ENCODE measurements at regions not wholly inside any gene's neighbourhood (a gene's known extent, or its start where the extent isn't known, plus 50 kb on each side); places are given as distances from the start of the nearest gene placed in this dataset.

- DNase-seq (ENCODE audit: low read depth): no peak
Measured at GRCh38 chr12:16415155-16415554, 67.7 kb downstream of the MGST1 start.

DNA sequence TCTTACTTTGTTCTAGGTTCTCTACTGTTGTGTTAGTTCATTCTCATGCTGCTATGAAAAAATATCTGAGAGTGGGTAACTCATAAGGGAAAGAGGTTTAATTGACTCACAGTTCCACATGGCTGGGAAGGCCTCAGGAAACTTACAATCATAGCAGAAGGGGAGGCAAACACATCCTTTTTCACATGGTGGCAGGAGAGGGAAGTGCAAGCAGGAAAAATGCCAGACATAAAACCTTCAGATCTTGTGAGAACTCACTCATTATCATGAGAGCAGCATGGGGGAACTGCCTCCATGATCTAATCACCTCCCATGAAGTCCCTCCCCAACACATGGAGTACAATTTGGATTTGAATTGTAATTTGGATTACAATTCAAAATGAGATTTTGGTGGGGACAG, 69.6 kb downstream of the MGST1 start:
- no peak for DNase-seq (ENCODE audit: low read depth)

- DNase-seq (ENCODE audit: low read depth): no peak
Measured at GRCh38 chr12:16421806-16422205, 74.4 kb downstream of the MGST1 start.

GRCh38 chr12:16424531-16424930, 77.1 kb downstream of the MGST1 start:
- DNase-seq (ENCODE audit: low read depth): no peak

DNA sequence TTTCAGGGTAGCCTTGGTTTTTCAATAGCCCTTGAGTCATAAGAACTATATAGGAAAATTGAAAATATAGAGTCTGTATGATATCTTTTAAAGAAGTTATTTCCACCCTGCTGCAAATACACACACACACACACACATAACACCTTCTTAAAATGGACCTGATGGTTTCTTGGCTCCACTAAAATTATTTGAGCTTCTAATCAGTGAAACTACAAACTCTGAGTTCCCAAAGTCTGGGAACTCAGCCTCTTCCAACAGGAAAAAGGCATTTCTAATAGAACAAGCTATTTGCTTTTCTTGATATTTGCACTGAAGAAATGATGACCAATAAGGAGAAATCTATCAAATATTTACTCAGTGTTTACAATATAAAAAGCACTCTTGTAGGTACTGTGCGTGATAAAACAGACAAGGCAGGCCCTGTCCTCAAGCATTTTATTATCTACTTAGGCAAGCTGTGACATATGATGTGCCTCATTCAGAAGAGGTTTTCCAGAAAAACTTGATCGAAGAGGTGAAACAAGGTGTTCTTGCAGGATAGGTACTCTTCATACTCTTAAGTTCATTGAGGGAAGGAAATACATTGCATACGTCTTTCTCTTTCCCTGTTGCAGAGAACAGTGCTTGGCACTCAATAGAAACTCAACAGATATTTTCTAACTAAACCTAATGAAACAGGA, 88.6 kb downstream of the MGST1 start:
- DNase-seq (ENCODE audit: low read depth): no peak

- DNase-seq (ENCODE audit: low read depth): no peak
Measured at GRCh38 chr12:16437281-16437816, 89.9 kb downstream of the MGST1 start.

DNA sequence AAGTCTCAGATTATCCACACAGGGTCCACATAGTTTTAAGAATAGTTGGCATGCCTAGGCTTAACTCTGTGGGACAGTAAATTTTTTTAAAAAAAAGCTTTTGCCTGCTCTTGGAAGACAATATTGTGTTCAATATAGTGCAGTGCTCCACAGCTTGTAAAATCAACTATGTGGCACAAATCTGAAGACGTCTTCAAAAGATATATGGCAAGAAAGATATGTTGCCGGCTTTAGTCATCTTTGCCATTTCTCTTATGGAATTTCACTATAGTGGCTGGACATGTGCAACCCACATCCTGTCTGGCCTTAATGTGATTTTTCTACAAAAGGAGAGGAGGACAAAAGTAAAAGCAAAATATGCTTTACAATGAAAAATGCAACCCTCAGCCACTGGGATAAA, 90.5 kb downstream of the MGST1 start:
- no peak for DNase-seq (ENCODE audit: low read depth)

DNA sequence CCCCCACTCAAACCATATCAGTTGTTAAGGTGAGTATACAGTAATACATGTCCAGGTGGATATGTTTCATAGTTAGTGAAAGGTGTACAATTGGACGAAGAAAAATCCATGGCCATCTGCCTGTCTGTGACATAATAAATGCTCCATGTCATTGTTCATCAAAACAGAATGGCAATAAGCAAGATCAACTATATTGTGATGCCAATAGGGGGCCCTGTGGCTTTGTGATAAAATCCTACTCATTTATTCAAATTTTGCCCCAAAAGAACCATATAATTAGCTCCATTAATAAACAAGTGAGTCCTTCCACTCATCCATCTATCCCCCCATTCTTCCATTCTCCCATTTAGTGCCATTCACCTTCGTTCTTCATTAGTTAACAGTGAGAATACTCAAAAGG, 102.0 kb downstream of the MGST1 start:
- DNase-seq (ENCODE audit: low read depth): no peak

DNA sequence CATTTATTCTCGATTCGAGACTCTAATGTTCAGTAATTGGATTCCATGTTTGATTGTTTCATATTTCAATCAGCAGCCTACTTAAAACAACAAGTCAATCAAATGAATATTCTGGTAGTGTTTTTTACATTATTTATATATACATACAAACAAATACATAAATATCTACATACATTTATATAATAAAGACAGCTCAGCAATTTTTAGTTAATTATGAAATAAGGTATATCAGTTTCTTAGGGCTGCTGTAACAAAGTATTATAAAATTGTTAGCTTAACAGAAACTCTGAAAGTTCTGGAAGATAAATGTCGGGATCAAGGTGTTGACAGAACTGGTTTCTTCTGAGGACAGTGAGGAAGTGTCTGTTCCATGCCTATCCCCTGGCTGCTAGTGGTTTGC, 105.9 kb downstream of the MGST1 start:
- no peak for DNase-seq (ENCODE audit: low read depth)

- no peak for DNase-seq (ENCODE audit: low read depth)
Measured at GRCh38 chr12:16454481-16454880, 107.0 kb downstream of the MGST1 start.

- DNase-seq (ENCODE audit: low read depth): no peak
Measured at GRCh38 chr12:16458521-16459078, 111.2 kb downstream of the MGST1 start.

GRCh38 chr12:16467272-16467671, 119.8 kb downstream of the MGST1 start:
- no peak for DNase-seq (ENCODE audit: low read depth)

- DNase-seq (ENCODE audit: low read depth): no peak
Measured at GRCh38 chr12:16472631-16473030, 125.2 kb downstream of the MGST1 start.

GRCh38 chr12:16473610-16474326, 126.3 kb downstream of the MGST1 start:
- peak; percentile 75 for DNase-seq (ENCODE audit: low read depth)

- no peak for DNase-seq (ENCODE audit: low read depth)
Measured at GRCh38 chr12:16474801-16475200, 127.4 kb downstream of the MGST1 start.

GRCh38 chr12:16475521-16475920, 128.1 kb downstream of the MGST1 start:
- DNase-seq (ENCODE audit: low read depth): no peak

- DNase-seq (ENCODE audit: low read depth): peak; percentile 58
Measured at GRCh38 chr12:16482726-16483125, 123.2 kb downstream of the LMO3 start.

DNA sequence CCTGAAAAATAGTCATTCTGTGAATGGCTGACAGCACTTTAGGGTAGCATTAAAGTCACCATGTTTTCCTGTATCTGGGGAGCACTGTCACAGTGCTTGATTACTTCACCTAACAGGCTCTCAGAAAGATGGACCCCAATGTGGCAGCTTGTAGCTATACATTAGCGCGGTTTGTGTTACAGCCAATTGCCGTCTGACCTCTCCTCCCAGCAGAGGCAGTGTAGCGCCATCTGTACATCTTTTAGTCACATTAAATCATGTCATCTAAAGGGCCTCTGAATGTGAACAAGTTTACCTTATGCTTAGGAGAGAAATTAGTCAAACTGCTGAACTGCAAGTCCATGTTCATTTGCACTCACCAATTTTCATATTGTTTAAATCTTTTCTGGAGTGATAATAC, 113.7 kb downstream of the LMO3 start:
- DNase-seq (ENCODE audit: low read depth): no peak

DNA sequence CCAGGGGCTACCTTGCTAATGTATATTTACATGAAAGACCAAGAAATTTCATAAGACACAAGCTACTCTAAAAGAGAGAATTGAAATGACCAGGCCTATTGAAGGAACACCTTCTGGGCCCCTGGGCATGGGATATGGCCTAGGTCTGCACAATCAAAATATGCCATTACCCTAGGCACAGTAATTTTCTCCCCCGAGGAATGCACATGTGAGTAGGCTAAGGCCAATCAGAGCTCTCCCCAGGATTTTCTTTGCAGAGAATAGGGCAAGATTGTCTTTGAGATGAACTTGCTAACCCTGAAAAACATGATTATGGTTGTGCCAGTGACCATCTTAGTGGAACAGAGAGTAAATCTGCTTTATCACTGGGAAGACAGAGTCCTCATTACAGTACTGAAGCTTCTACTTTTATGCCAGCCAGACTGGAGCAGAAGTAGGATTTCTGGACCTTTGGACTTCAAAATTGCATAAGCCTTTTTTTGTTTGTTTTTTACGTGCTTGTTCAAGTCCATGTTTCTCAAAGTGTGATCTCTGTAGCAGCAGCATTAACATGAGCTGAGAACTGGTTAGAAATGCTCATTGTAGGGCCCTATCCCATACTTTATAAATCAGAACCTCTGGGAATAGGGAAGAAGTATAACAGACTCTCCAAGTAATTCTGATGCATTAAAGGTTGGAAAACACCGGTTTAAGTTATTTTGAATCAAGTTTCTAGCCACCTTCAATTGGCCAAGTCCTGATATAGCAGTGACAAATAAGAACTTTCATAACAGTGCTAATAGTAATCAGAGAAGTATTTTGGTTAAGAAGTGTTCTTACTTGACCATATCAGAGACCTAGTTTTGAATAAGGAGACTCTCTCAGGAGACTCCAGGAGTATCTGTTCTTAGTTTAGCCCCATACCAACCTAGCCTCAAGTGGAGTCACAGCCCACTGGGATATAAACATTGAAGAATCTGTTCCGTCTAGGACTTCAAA, 112.9 kb downstream of the LMO3 start:
- no peak for DNase-seq (ENCODE audit: low read depth)

- no peak for DNase-seq (ENCODE audit: low read depth)
Measured at GRCh38 chr12:16495196-16495595, 110.8 kb downstream of the LMO3 start.

Data from fibroblast of gingiva (primary cell).